Fibroblast of lung (primary cell): ENCODE measurements at regions not wholly inside any gene's neighbourhood (a gene's known extent, or its start where the extent isn't known, plus 50 kb on each side); places are given as distances from the start of the nearest gene placed in this dataset.

Source experiments
- CTCF ChIP-seq, 2 donors: IDR thresholded peaks in 1 of 2; conservative IDR thresholded peaks in 1 of 2; 1 replicate in 1 of 2; 2 replicates in 1 of 2; pipeline ENCODE4 v1.5.1; 2011 to 2012; ENCODE audit warnings: low read length in 2 of 2, control low read depth in 1 of 2, inconsistent platforms in 1 of 2, low read depth in 1 of 2, mild to moderate bottlenecking in 1 of 2
- EZH2 ChIP-seq: IDR thresholded peaks from 2 replicates; pipeline ENCODE4 v1.5.1; 2012; ENCODE audit warnings: low read length, control low read depth, mild to moderate bottlenecking; ENCODE audit errors: missing control alignments

DNA sequence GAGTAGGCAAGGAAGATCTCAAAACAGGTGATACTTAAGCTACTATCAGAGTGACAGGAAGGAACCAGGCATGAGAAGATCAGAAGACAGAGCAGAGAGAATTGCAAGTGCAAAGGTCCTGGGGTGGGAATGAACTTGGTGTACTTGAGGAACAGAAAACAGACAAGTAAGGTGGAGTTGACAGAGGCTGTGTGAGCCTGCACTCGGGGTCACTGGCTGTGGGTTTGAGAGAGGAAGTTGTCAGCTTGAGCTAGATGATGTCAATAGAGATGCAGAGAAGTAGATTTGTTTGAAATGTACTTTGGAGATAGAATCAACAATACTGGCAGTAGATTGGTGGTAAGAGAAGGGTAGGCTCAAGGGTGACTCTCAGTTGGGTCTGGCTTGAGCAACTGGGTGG, 209.5 kb downstream of the CLIC5 start:
- TF ChIP-seq CTCF (conservative IDR thresholded peaks at IDR 0.05 in 1 of 2, IDR thresholded peaks at IDR 0.05 in 1 of 2; ENCODE audit: low read depth in 1 of 2, low read length in 2 of 2) (no peak), EZH2 (no peak)
